ENCODE measurements at regions not wholly inside any gene's neighbourhood (a gene's known extent, or its start where the extent isn't known, plus 50 kb on each side); places are given as distances from the start of the nearest gene placed in this dataset.

- H3K4me1 ChIP-seq (ENCODE audit: control insufficient read depth in 5 of 5, insufficient read depth in 5 of 5, low read length in 5 of 5): peaks cover 0 to under 1% (median 0%) of the 10 kb centered on the region in 5 donors
- no peaks in the 10 kb centered on the region for H3K36me3 ChIP-seq (ENCODE audit: control insufficient read depth in 5 of 5, insufficient read depth in 5 of 5, low read length in 5 of 5)
- H3K4me3 ChIP-seq (ENCODE audit: low read depth in 1 of 5, low read length in 5 of 5): no peak overlapping the region
- H3K9me3 ChIP-seq (ENCODE audit: control insufficient read depth in 5 of 5, low read length in 5 of 5): no peaks in the 10 kb centered on the region
- H3K9ac ChIP-seq (ENCODE audit: low read length in 5 of 5): no peak overlapping the region
- no peak overlapping the region for H3K27ac ChIP-seq (ENCODE audit: low read depth, low read length)
- no peaks in the 10 kb centered on the region for H3K27me3 ChIP-seq (ENCODE audit: control insufficient read depth in 5 of 5, insufficient read depth in 4 of 5, low read length in 5 of 5)
Observed at GRCh38 chr2:206887745-206888144, 51.6 kb upstream of the CPO start.
